ENCODE measurements at regions not wholly inside any gene's neighbourhood (a gene's known extent, or its start where the extent isn't known, plus 50 kb on each side); places are given as distances from the start of the nearest gene placed in this dataset.

GRCh38 chrX:42219231-42219630 lies 295.9 kb upstream of the CASK start:
- TF ChIP-seq CEBPB (IDR thresholded peaks at IDR 0.05) = no peak
- no peak for TF ChIP-seq TEAD4 (IDR thresholded peaks at IDR 0.05)
- no peak for TF ChIP-seq TAF1 (IDR thresholded peaks at IDR 0.05; ENCODE audit: low read depth)
- no peak for TF ChIP-seq REST (IDR thresholded peaks at IDR 0.05; ENCODE audit: low read depth)
- no peak for TF ChIP-seq CREB1 (IDR thresholded peaks at IDR 0.05; ENCODE audit: low read depth)
- TF ChIP-seq YY1 (IDR thresholded peaks at IDR 0.05; ENCODE audit: low read depth) = no peak
- TF ChIP-seq TCF12 (IDR thresholded peaks at IDR 0.05; ENCODE audit: low read depth) = no peak
